ENCODE measurements at regions not wholly inside any gene's neighbourhood (a gene's known extent, or its start where the extent isn't known, plus 50 kb on each side); places are given as distances from the start of the nearest gene placed in this dataset.

DNA sequence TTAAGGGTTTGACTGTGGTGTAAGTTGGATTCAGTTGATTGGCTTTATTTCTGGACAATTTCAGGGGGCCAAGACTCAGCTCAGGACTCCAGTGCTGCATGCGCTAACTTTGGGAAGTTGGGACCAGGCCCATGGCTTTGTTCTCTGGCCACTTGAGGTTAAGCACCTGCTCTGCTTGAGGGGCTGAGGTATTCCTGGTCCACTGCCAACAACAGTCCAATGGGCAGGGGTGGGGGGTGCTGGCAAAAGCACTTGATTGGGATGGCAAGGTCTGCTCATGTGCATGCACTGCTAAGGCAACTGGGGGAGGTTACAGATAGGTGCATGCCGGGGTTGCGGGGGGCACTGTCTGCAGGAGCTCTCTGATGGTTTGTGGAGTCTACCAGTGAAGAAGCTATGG lies 52.6 kb upstream of the ASB17 start:
- DNase-seq (ENCODE audit: low spot score): no peak

DNA sequence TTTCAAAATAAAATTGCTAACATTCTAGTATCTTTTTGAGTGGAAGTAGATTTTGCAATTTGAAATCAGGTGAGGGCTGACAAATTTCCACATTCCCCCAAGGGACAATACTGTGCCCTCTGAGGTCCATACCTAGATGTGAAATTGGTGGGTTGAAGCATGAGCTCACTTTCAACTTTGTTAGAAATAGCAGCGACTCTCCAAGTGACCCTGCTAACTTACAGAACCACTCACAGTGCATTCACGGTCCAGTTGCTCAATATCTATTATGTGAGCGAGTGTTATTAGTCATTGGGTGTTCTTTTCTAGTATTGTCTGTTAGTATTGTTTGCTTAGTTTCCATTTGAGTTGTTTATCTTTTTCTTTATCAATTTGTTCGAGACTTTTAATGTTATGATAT lies 53.6 kb upstream of the ASB17 start:
- no peak for DNase-seq (ENCODE audit: low spot score)

DNA sequence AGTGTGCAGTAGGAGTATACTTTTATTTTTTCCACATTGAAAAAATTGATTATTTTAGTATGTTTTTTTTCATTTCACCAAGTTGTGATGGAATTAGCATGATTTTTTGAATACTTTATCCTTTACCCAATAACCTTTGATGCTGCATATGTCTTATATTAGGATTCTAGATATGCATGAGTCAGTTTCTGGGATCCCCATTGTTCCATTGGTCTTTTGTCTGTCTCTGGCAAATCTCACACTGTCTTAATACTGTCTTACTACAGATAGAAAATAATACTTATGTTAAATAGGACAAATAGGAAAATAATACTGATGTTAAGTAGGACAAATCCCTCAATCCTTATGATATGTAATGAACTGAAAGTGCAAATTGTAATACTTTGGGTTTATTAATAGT lies 54.3 kb upstream of the ASB17 start:
- DNase-seq (ENCODE audit: low spot score): no peak

- no peak for DNase-seq (ENCODE audit: low spot score)
Observed at GRCh38 chr1:75989121-75989520, 56.9 kb upstream of the ASB17 start.

- DNase-seq (ENCODE audit: low spot score): no peak
Observed at GRCh38 chr1:75990686-75991085, 58.5 kb upstream of the ASB17 start.

DNA sequence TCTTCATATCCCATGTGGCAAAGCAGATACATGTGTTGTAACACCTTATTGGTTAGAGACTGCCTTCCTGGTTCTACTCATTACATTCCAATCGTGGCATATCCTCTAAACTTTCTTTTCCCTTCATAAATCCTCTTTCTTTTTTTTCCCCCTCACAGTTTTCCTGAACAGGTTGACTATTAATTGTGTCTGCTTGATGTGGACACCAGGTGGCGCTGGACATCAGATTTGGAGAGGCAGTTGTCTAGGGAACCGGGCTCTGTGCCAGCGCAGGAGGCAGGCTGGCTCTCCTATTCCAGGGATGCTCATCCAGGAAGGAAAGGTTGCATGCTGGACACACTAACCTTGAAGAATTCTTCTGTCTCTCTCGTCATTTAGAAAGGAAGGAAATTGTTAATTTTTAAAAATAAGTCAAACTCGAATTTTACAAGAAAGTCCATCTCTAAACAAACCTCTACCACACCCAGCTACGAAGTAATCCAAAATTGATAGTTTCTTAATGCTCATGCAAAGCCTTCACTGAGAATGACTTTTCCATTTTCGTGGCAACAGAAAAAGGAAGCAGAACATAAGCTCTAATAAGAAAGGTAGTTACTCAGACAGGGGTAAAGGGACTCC lies 59.4 kb upstream of the ASB17 start:
- peak; percentile 85 for DNase-seq (ENCODE audit: low spot score)

DNA sequence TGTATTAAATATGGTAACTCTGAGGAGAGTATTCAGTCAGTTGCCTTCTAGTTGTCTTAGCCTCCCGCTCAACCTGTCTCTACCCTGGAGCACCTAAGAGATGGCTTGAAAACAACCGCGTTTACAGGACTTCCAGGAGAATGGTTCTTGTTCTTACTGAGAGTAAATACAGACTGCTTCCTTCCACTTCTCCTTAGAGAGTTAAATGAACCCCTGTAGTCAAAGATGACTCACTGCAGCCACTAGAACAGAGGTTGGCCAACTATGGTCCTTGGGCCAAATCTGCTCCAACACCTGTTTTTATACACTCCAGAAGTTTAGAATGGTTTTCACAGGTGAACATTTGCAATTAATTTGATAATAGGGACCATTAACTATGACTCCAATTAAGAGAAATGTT lies 60.1 kb upstream of the ASB17 start:
- no peak for DNase-seq (ENCODE audit: low spot score)

DNA sequence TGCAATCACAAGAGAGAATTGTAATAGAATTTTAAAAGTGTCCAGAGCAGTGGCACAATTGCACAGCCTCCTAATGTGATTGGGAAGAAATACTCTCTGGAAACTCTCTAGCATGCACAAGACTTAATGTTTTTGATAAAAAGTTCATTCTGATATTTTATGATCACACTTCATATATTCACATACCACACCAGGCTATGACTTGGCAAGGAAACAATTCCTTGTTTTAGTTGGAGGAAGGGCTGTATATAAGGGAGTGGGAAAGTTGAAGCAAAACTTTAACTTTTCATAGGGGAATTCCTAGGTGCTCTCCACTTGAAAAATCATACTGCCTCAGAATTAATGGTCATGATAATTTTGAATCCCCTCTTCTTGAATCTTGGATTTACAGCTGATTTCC lies 61.5 kb upstream of the ASB17 start:
- no peak for DNase-seq (ENCODE audit: low spot score)

GRCh38 chr1:75996196-75996595 lies 64.0 kb upstream of the ASB17 start:
- no peak for DNase-seq (ENCODE audit: low spot score)

DNA sequence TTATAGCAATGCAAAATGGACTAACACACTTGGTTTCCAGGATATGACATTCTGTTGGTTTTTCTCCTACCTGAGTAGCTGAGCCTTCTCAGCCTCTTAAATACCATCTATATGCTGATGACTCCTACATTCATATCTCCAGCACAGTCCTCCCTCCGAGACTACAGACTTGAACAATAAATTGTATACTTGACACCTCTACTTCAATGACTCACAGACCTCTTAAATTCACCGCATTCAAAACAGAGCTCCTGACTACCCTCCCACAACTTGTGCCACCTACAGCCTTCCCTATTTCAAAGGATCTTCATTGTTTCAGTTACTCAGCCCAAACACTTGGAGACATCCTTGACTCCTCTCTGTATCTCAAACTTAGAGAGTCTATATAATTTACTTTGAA lies 66.8 kb upstream of the ASB17 start:
- no peak for DNase-seq (ENCODE audit: low spot score)

DNA sequence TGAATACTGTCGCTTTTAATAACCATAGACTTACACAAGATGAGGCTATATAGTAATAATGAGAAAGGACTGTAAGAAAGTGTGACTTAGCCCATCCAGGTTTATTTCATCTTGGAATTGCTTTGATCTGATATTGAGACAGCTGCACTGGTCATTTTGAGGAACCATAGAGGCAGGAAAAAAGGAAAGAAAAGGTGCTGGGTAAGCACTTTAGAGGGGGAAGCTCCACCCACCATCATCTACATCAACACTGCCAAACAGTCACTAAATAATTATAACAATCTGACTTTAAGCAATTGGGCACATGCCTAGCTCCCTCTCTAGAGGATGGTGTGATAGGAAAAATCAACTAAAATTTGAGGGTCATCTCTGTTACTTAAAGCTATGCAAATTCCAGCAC lies 70.6 kb upstream of the ST6GALNAC3 start:
- DNase-seq (ENCODE audit: low spot score): no peak

DNA sequence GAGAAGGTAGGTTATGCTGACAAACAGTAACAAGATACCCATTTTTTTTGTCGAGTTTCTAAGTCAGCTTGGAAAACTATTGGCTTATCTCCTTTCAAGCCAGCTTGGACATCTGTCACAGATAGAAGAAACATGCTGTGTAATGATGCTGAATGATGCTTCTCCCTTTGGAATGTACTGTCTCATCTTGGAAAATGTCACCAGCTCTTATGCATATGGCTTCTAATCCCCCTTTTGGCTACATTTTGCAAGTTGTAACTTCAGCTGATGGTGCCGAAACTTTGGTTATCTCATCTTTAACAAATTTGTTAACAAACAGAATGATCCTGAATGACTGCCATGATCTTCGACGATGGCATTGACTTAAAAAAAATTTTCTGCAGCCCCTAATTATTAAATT lies 68.8 kb upstream of the ST6GALNAC3 start:
- no peak for DNase-seq (ENCODE audit: low spot score)

DNA sequence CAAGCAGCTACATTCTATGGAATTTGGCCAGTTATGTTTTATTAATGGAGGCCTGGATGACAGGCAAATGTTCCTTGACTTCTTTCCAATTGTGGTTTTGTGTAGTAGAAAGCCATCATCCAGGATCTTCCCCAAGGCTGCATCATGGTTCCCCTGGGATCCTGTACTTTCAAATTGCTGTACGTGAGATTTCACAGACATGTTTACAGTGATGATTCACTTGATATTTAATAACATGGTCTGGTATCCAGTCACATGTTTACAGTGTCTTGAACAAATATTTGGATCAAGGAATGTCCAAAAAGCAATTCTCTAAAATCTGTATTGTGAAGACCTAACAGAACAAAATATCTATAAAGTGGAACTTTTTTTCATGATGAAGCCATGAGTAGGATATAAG lies 68.3 kb upstream of the ST6GALNAC3 start:
- DNase-seq (ENCODE audit: low spot score): no peak

DNA sequence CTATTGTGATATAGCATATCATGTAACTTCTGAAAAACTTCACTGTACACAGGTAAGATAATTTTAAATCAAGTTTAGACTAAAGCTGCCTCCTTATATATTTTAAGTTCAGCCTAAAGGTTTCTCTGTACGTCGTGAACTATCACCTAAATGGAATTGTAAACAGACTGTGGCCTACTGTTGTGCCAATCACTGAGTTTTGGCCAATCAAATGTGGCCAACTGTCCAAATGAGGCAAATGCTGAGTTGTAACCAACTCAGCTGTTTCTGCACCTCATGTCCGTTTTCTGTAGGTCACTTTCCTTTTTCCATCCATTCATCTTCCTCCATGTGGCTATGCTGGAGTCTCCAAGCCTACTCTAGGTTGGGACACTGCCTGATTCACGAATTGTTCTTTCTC lies 63.7 kb upstream of the ST6GALNAC3 start:
- no peak for DNase-seq (ENCODE audit: low spot score)

GRCh38 chr1:76012341-76013205 lies 62.0 kb upstream of the ST6GALNAC3 start:
- no peak for DNase-seq (ENCODE audit: low spot score)

DNA sequence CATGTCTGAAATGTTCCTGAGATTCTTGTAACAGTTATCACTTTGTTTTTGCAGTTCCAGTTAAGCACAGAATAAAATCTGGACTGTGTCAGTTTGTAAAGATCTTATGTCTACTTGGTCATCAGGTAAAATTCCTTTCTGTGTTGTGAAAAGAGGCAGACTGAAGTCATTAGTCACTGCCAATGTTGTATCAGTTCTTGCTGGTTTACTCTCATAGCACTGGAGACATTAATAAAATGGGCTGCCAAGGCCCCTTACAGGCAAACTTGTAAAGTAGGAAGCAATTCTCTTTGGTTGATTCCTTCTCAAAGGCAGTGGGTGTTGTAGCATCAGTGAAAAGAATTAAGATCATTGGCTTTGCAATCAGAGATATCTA lies 61.4 kb upstream of the ST6GALNAC3 start:
- no peak for DNase-seq (ENCODE audit: low spot score)

- no peak for DNase-seq (ENCODE audit: low spot score)
Observed at GRCh38 chr1:76015478-76016103, 59.0 kb upstream of the ST6GALNAC3 start.

- no peak for DNase-seq (ENCODE audit: low spot score)
Observed at GRCh38 chr1:76018045-76018444, 56.5 kb upstream of the ST6GALNAC3 start.

DNA sequence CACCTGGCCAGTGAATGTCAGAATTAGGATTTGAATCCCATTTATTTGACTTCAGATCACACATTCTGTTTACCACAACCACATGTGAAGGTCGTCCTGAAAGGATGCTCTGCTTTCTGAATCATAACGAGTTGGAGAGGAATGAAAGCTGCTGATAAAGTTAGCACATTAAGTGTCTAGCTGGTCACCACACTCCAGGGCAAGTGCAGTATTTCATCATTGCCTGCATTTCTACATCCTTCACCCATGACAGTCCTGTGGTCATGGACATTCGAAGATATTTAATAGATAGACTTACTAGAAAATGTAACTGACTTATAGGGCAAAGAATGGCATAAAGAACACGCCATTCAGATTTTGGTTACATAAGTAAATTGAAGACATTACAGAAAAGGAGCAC lies 52.7 kb upstream of the ST6GALNAC3 start:
- DNase-seq (ENCODE audit: low spot score): no peak

- no peak for DNase-seq (ENCODE audit: low spot score)
Observed at GRCh38 chr1:76023669-76024435, 50.7 kb upstream of the ST6GALNAC3 start.
